OCI-LY1 (cell line): ENCODE measurements at regions not wholly inside any gene's neighbourhood (a gene's known extent, or its start where the extent isn't known, plus 50 kb on each side); places are given as distances from the start of the nearest gene placed in this dataset.

Experiments used
- CTCF ChIP-seq: fragments of 200-600 bp; sonication (generic), shearing (Covaris generic); IDR thresholded peaks from 2 replicates; pipeline ENCODE4 v1.5.1; 2017; ENCODE audit warnings: mild to moderate bottlenecking, antibody characterized with exemption, low read length, moderate library complexity, mixed read lengths
- EZH2 ChIP-seq: fragments of 200-600 bp; sonication (generic), shearing (Covaris generic); IDR thresholded peaks from 2 replicates; pipeline ENCODE4 v1.8.0; 2017; ENCODE audit warnings: borderline replicate concordance, mixed run types, mild to moderate bottlenecking, antibody characterized with exemption, low read length, moderate library complexity, mixed read lengths

GRCh38 chr22:49247194-49247924 lies 580.3 kb downstream of the BRD1 start:
- TF ChIP-seq CTCF = no peak
- TF ChIP-seq EZH2 = no peak
